ENCODE measurements at regions not wholly inside any gene's neighbourhood (a gene's known extent, or its start where the extent isn't known, plus 50 kb on each side); places are given as distances from the start of the nearest gene placed in this dataset.

GRCh38 chr5:18985171-18985758, 1002.7 kb downstream of the CDH18 start:
- intact Hi-C loops (cut with micrococcal nuclease): no loop called here
- Mint-ChIP-seq H3K27me3 (no peaks in the 10 kb centered on the region), H3K27ac (no peak overlapping the region), H3K4me3 (no peak overlapping the region), H3K36me3 (ENCODE audit: low read depth) (no peaks in the 10 kb centered on the region), H3K4me1 (no peaks in the 10 kb centered on the region), H3K9me3 (peaks cover 3% of the 10 kb centered on the region)
- DNase-seq (no peak), ATAC-seq (ENCODE audit: low read depth) (no peak)
- ChIA-PET POLR2A (no interaction called here), CTCF (no interaction called here)
- no peak for TF ChIP-seq CTCF (IDR thresholded peaks at IDR 0.05)

- no peak for ATAC-seq (ENCODE audit: low read depth)
- H3K9me3 Mint-ChIP-seq: peaks cover 3% of the 10 kb centered on the region
These were observed 1000.9 kb downstream of the CDH18 start for GRCh38 chr5:18987101-18987500.

DNA sequence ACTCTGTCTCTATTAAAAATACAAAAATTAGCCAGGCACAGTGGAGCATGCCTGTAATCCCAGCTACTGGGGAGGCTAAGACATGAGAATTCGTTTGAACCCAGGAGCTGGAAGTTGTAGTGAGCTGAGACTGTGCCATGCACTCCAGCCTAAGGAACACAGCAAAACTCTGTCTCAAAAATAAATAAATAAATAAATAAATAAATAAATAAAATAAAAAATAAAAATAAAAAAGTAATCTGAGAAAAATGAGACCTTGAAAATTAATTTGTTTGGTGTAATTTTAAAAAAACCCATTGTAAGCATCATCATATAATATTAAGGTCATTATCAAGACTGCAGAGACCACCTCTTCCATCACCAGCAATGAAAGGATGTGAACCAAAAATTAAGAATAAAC, 997.1 kb downstream of the CDH18 start:
- ChIA-PET CTCF (no interaction called here), POLR2A (no interaction called here)
- ATAC-seq (ENCODE audit: low read depth) (no peak), DNase-seq (no peak)
- Mint-ChIP-seq H3K4me3 (no peak overlapping the region), H3K4me1 (no peaks in the 10 kb centered on the region), H3K9me3 (no peaks in the 10 kb centered on the region), H3K27me3 (no peaks in the 10 kb centered on the region), H3K27ac (no peak overlapping the region), H3K36me3 (ENCODE audit: low read depth) (no peaks in the 10 kb centered on the region)
- intact Hi-C loops (cut with micrococcal nuclease): no loop called here
- TF ChIP-seq CTCF (IDR thresholded peaks at IDR 0.05): no peak

More at GRCh38 chr5:18987101-18987500, 1000.9 kb downstream of the CDH18 start:
- intact Hi-C loops (cut with micrococcal nuclease): no loop called here
- DNase-seq: no peak
- ChIA-PET POLR2A (no interaction called here), CTCF (no interaction called here)
- Mint-ChIP-seq H3K4me3 (no peak overlapping the region), H3K36me3 (ENCODE audit: low read depth) (no peaks in the 10 kb centered on the region), H3K27me3 (no peaks in the 10 kb centered on the region), H3K4me1 (no peaks in the 10 kb centered on the region), H3K27ac (no peak overlapping the region)
- no peak for TF ChIP-seq CTCF (IDR thresholded peaks at IDR 0.05)

GRCh38 chr5:18992264-18992663, 995.7 kb downstream of the CDH18 start:
- no peaks in the 10 kb centered on the region for H3K36me3 Mint-ChIP-seq (ENCODE audit: low read depth)
- H3K4me3 Mint-ChIP-seq: no peak overlapping the region
- ATAC-seq (ENCODE audit: low read depth): no peak
- H3K27me3 Mint-ChIP-seq: no peaks in the 10 kb centered on the region
- intact Hi-C loops (cut with micrococcal nuclease): no loop called here
- ChIA-PET CTCF (no interaction called here), POLR2A (no interaction called here)
- no peaks in the 10 kb centered on the region for H3K9me3 Mint-ChIP-seq
- no peak overlapping the region for H3K27ac Mint-ChIP-seq
- H3K4me1 Mint-ChIP-seq: no peaks in the 10 kb centered on the region
- DNase-seq: no peak
- no peak for TF ChIP-seq CTCF (IDR thresholded peaks at IDR 0.05)

- intact Hi-C loops (cut with micrococcal nuclease): no loop called here
- no peak for DNase-seq
- ChIA-PET CTCF (no interaction called here), POLR2A (no interaction called here)
- no peak overlapping the region for H3K4me3 Mint-ChIP-seq
- no peak overlapping the region for H3K27ac Mint-ChIP-seq
- H3K27me3 Mint-ChIP-seq: no peaks in the 10 kb centered on the region
- H3K4me1 Mint-ChIP-seq: no peaks in the 10 kb centered on the region
- H3K9me3 Mint-ChIP-seq: no peaks in the 10 kb centered on the region
- no peaks in the 10 kb centered on the region for H3K36me3 Mint-ChIP-seq (ENCODE audit: low read depth)
- TF ChIP-seq CTCF (IDR thresholded peaks at IDR 0.05): no peak
- ATAC-seq (ENCODE audit: low read depth): no peak
These were observed 988.5 kb downstream of the CDH18 start for GRCh38 chr5:18999478-18999877.

Measured in activated B cell treated with CpG ODN at 0.5 μM for 24 hours (primary cell).